HEK293T (cell line): ENCODE measurements at regions not wholly inside any gene's neighbourhood (a gene's known extent, or its start where the extent isn't known, plus 50 kb on each side); places are given as distances from the start of the nearest gene placed in this dataset.

Experiments
- ARNT ChIP-seq: fragments of 450-650 bp; IDR thresholded peaks from 2 replicates; pipeline ENCODE4 v1.6.1; 2017; ENCODE audit warnings: mild to moderate bottlenecking
- BHLHE40 ChIP-seq: fragments of 450-650 bp; IDR thresholded peaks from 2 replicates; pipeline ENCODE4 v1.6.1; 2016; ENCODE audit warnings: mild to moderate bottlenecking, moderate library complexity, borderline replicate concordance
- ELF4 ChIP-seq: fragments of 450-650 bp; IDR thresholded peaks from 2 replicates; pipeline ENCODE4 v1.6.1; 2017; ENCODE audit warnings: antibody characterized with exemption
- FOXK2 ChIP-seq: fragments of 450-650 bp; IDR thresholded peaks from 2 replicates; pipeline ENCODE4 v1.6.1; 2016; ENCODE audit warnings: mild to moderate bottlenecking
- FOXM1 ChIP-seq: fragments of 450-650 bp; IDR thresholded peaks from 2 replicates; pipeline ENCODE4 v1.6.1; 2017; ENCODE audit warnings: mild to moderate bottlenecking, borderline replicate concordance
- L3MBTL2 ChIP-seq: fragments of 450-650 bp; conservative IDR thresholded peaks from 2 replicates; pipeline ENCODE4 v1.6.1; 2016; ENCODE audit warnings: mild to moderate bottlenecking
- NFRKB ChIP-seq: fragments of 450-650 bp; IDR thresholded peaks from 2 replicates; pipeline ENCODE4 v1.6.1; 2016; ENCODE audit warnings: mild to moderate bottlenecking, moderate library complexity
- SUZ12 ChIP-seq: fragments of 450-650 bp; IDR thresholded peaks from 2 replicates; pipeline ENCODE4 v1.6.1; 2016; ENCODE audit warnings: mild to moderate bottlenecking
- TARDBP ChIP-seq: fragments of 450-650 bp; IDR thresholded peaks from 2 replicates; pipeline ENCODE4 v1.6.1; 2016
- ZNF384 ChIP-seq: fragments of 450-650 bp; IDR thresholded peaks from 2 replicates; pipeline ENCODE4 v1.6.1; 2016

DNA sequence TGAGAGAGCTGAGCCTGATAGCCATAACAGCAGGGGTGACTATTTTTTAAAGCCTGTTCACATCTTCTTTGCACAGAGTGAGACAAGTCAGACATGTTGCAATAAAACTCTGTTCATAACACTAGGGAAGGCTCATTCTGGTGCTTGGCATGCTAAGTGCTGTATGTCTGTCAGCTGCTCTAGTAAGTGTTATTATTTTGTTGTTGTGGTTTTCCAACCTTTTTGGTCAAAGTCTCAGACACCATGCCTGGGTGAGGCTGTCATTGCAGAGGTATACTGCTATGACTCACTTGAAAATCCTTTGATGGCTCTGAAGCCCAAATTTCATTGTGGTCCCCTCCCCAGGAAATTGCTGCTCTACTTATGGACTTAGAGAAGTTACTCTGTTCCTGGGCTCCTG lies 129.7 kb downstream of the ADRA2A start:
- TF ChIP-seq ZNF384 (no peak), BHLHE40 (no peak), SUZ12 (no peak), TARDBP (no peak), FOXM1 (no peak), ELF4 (no peak), L3MBTL2 (no peak), ARNT (no peak), FOXK2 (no peak), NFRKB (no peak)
